ENCODE measurements at regions not wholly inside any gene's neighbourhood (a gene's known extent, or its start where the extent isn't known, plus 50 kb on each side); places are given as distances from the start of the nearest gene placed in this dataset.

GRCh38 chr11:87466223-87466622, 428.5 kb downstream of the TMEM135 start:
- TF ChIP-seq CTCF (IDR thresholded peaks at IDR 0.05; ENCODE audit: insufficient read depth, low read depth, low read length) (no peak), EZH2 (IDR thresholded peaks at IDR 0.05; ENCODE audit: insufficient read depth, low read length) (no peak)
